Mucosa of rectum (tissue), 2 donors: ENCODE measurements at regions not wholly inside any gene's neighbourhood (a gene's known extent, or its start where the extent isn't known, plus 50 kb on each side); places are given as distances from the start of the nearest gene placed in this dataset.

ENCODE experiments used
- H3K27ac ChIP-seq, 2 donors: one replicate each; pipeline ENCODE4 v1.7.0; 2013; ENCODE audit warnings: inconsistent platforms in 2 of 2, low read depth in 2 of 2, low read length in 2 of 2
- H3K27me3 ChIP-seq, 2 donors: one replicate each; pipeline ENCODE4 v1.7.0; 2013; ENCODE audit warnings: low read length in 2 of 2; ENCODE audit not compliant: control insufficient read depth in 2 of 2, insufficient read depth in 2 of 2
- H3K36me3 ChIP-seq, 2 donors: one replicate each; pipeline ENCODE4 v1.7.0; 2013; ENCODE audit warnings: low read length in 2 of 2; ENCODE audit not compliant: control insufficient read depth in 2 of 2, insufficient read depth in 2 of 2
- H3K4me1 ChIP-seq, 2 donors: one replicate each; pipeline ENCODE4 v1.7.0; 2013; ENCODE audit warnings: low read length in 2 of 2, mild to moderate bottlenecking in 1 of 2; ENCODE audit not compliant: control insufficient read depth in 2 of 2, insufficient read depth in 2 of 2
- H3K4me3 ChIP-seq, 2 donors: one replicate each; pipeline ENCODE4 v1.7.0; 2013; ENCODE audit warnings: low read length in 2 of 2
- H3K9ac ChIP-seq, 2 donors: one replicate each; pipeline ENCODE4 v1.7.0; 2013; ENCODE audit warnings: low read length in 2 of 2, low read depth in 1 of 2, mild to moderate bottlenecking in 1 of 2
- H3K9me3 ChIP-seq, 2 donors: one replicate each; pipeline ENCODE4 v1.7.0; 2013; ENCODE audit warnings: low read length in 2 of 2; ENCODE audit not compliant: control insufficient read depth in 2 of 2
- donor health status: healthy.
- donor health status: Normal muscosa, but diverticular disease.

DNA sequence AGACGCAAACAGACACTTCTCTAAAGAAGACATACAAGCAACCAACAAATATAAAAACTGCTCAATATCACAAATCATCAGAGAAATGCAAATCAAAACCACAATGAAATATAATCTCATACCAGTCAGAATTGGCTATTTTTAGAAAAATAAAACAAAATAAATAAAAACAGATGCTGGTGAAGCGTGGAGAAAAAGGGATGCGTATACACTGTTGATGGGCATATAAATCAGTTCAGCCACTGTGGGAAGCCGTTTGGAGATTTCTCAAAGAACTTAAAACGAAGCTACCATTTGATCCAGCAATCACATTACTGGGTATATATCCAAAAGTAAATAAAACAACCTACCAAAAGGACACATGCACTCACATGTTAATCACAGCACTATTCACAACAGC, 206.2 kb downstream of the HNMT start:
- Histone ChIP-seq H3K9me3 (peaks cover 0 to 3% of the 10 kb centered on the region in 2 donors), H3K27ac (no peak overlapping the region)

GRCh38 chr2:138171244-138171643, 207.0 kb downstream of the HNMT start:
- H3K27ac ChIP-seq = no peak overlapping the region
- no peak overlapping the region for H3K4me3 ChIP-seq
- H3K9ac ChIP-seq = no peak overlapping the region
- no peaks in the 10 kb centered on the region for H3K27me3 ChIP-seq
- H3K9me3 ChIP-seq = no peaks in the 10 kb centered on the region
- H3K4me1 ChIP-seq = no peaks in the 10 kb centered on the region
- H3K36me3 ChIP-seq = no peaks in the 10 kb centered on the region

More for the DNA sequence above, 206.2 kb downstream of the HNMT start:
- Histone ChIP-seq H3K27me3 (no peaks in the 10 kb centered on the region), H3K9ac (no peak overlapping the region), H3K4me3 (no peak overlapping the region), H3K36me3 (no peaks in the 10 kb centered on the region), H3K4me1 (no peaks in the 10 kb centered on the region)

DNA sequence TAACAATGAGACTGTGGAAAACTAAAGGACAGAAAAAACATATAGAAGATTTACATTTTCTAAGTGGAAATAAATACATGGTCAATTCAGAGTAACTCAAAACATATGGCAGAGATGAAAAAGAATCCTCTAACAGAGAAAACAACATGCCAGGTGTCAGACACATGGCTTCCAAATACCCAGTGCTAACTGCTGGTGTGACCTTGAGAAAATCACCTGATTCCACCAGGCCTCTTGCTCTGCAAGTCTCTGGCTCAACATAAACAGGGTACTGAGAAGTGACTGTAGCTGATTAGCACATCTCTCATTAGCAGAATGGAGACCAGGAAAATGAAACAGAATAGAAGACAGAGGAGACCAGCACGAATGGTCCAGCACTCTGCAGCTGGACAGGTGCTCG, 210.8 kb downstream of the HNMT start:
- Histone ChIP-seq H3K4me1 (no peaks in the 10 kb centered on the region), H3K9ac (no peak overlapping the region), H3K4me3 (no peak overlapping the region), H3K9me3 (no peaks in the 10 kb centered on the region), H3K27me3 (no peaks in the 10 kb centered on the region), H3K27ac (no peak overlapping the region), H3K36me3 (no peaks in the 10 kb centered on the region)

DNA sequence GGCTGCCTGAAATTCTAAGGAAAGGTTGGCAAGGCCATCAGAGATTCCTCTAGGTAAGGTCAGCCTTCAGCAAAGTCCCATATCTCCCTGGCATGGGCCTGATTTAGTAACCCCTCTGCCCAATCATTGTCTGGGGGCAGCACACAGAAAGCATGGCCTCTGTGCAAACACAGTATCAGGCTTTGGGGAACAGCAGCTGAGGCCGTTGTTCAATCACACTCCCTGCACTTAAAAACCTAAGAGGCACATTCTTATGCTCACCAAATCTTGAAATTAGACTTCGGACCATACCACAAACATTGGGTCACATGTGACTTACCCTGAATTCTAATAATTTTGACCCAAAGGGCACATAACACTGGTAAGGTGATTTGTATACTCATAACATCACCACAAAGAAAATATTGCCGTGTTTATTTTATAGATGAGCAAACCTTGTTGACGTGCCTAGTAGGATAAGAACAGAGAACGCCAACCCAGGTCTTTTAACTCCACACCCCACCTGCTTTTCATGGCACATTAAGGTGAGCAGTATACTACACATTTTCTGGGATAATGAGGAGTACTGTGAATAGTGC, 212.7 kb downstream of the HNMT start:
- Histone ChIP-seq H3K9ac (no peak overlapping the region), H3K4me1 (no peaks in the 10 kb centered on the region), H3K27me3 (no peaks in the 10 kb centered on the region), H3K4me3 (no peak overlapping the region), H3K36me3 (no peaks in the 10 kb centered on the region), H3K9me3 (no peaks in the 10 kb centered on the region), H3K27ac (no peak overlapping the region)

DNA sequence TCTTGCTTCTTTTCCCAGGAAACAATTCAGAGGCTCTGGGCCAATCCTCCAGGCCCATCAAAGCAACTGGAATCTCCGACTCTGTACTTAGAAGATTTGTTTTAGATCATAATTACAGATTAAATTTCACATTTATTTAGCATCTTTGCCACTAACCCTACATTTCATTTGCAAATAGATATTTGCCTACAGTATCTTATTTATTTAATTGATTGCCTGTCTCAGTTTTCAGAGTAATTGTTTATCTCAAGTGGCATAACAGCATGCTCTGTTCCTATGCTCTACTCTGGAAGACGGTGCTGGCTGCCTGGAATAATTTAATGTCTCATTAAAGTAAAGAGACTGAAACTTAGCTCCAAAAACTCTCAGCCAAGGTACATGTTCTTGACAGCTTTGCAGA, 213.4 kb downstream of the HNMT start:
- H3K9me3 ChIP-seq = no peaks in the 10 kb centered on the region

DNA sequence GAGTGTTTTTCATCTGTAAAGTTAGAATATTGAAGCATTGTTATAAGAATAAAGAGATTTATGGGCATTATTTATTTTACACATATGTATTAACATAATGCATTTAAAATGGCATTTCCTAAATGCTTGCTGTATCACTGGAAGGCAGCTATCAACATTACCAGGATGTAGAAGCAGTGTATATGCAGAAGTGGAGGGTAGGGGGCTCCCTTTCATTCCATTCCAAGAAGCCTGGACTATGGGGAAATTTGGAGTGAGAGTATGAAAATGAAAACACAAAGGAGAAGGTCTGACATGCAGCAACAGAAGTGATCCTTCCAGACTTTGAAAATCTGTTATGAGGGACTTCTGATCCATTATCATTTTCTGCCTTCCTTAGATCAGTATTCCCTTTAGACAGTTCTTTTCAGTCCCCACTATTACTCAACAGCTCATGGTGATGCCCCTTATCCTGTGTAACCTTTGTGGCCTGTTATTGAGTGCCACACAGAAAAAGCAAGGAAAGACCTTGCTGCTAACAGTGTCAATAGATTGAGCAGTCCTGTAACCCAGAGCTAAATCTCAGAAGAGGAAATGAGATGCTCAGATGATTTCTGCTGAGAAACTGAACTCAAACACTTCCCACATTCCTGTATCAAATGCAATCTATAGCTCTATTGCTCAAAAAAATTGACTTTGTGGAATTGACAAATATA, 216.6 kb downstream of the HNMT start:
- no peak overlapping the region for H3K4me3 ChIP-seq
- H3K9me3 ChIP-seq = no peaks in the 10 kb centered on the region
- no peak overlapping the region for H3K27ac ChIP-seq
- H3K27me3 ChIP-seq = no peaks in the 10 kb centered on the region
- H3K4me1 ChIP-seq = no peaks in the 10 kb centered on the region
- H3K36me3 ChIP-seq = no peaks in the 10 kb centered on the region
- H3K9ac ChIP-seq = no peak overlapping the region

More for the DNA sequence above, 213.4 kb downstream of the HNMT start:
- H3K4me3 ChIP-seq = no peak overlapping the region
- H3K27ac ChIP-seq = no peak overlapping the region
- H3K27me3 ChIP-seq = no peaks in the 10 kb centered on the region
- H3K36me3 ChIP-seq = no peaks in the 10 kb centered on the region
- no peaks in the 10 kb centered on the region for H3K4me1 ChIP-seq
- H3K9ac ChIP-seq = no peak overlapping the region

GRCh38 chr2:138182250-138182936, 218.1 kb downstream of the HNMT start:
- Histone ChIP-seq H3K27ac (no peak overlapping the region), H3K9ac (no peak overlapping the region), H3K9me3 (no peaks in the 10 kb centered on the region), H3K4me1 (no peaks in the 10 kb centered on the region), H3K27me3 (no peaks in the 10 kb centered on the region), H3K4me3 (no peak overlapping the region), H3K36me3 (no peaks in the 10 kb centered on the region)

DNA sequence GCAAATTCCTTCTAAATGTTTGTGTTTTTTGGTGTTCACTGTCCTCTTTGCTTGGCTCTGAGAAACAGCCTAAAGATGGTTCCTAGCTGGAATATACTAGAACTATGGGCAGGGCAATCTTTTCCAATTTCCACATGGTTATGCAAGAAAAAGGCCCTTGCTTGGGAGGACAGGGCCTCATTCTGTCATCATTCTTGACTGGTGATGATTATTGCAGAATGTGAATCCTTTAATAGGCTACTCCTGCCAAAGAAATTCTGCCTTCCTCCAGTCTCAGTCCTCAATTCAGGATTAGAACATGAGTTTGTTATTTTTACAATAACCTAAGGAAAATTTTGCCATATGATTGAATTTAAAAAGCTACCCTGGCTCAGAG, 218.7 kb downstream of the HNMT start:
- Histone ChIP-seq H3K4me3 (no peak overlapping the region), H3K27ac (no peak overlapping the region), H3K27me3 (no peaks in the 10 kb centered on the region), H3K9me3 (no peaks in the 10 kb centered on the region), H3K9ac (no peak overlapping the region), H3K4me1 (no peaks in the 10 kb centered on the region), H3K36me3 (no peaks in the 10 kb centered on the region)

DNA sequence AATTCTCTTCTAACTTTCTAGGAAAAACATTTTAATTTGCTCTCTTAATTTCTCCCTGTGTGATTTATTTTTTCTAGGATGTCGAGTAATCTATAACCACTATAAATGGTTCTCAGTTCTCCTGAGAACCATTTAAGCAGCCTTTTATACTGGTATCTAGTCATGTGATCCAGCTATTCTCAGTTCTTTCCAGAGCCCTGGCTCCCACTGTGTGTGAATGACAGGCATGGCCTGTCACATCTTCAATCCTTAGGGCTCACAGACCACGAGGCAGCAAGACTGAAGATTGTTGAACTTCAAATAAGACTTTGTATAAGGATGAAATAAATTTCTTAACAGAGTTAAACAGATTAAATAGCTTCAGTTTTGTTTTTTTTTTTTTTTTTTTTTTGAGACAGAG, 219.4 kb downstream of the HNMT start:
- Histone ChIP-seq H3K9me3 (no peaks in the 10 kb centered on the region), H3K4me1 (no peaks in the 10 kb centered on the region), H3K36me3 (no peaks in the 10 kb centered on the region), H3K27me3 (no peaks in the 10 kb centered on the region), H3K9ac (no peak overlapping the region), H3K27ac (no peak overlapping the region), H3K4me3 (no peak overlapping the region)

- no peaks in the 10 kb centered on the region for H3K36me3 ChIP-seq
- H3K27ac ChIP-seq = no peak overlapping the region
- H3K9ac ChIP-seq = no peak overlapping the region
- H3K9me3 ChIP-seq = no peaks in the 10 kb centered on the region
- no peaks in the 10 kb centered on the region for H3K4me1 ChIP-seq
- no peak overlapping the region for H3K4me3 ChIP-seq
- no peaks in the 10 kb centered on the region for H3K27me3 ChIP-seq
Observed at GRCh38 chr2:138184428-138184827, 220.2 kb downstream of the HNMT start.
